ENCODE measurements at regions not wholly inside any gene's neighbourhood (a gene's known extent, or its start where the extent isn't known, plus 50 kb on each side); places are given as distances from the start of the nearest gene placed in this dataset.

- no peak for ATAC-seq
- DNase-seq (ENCODE audit: low spot score) = no peak
Observed at GRCh38 chr5:73395256-73395655, 53.3 kb downstream of the FOXD1 start.

- ATAC-seq (no peak), DNase-seq (ENCODE audit: low spot score) (no peak)
Observed at GRCh38 chr5:73394610-73395009, 54.0 kb downstream of the FOXD1 start.

- ATAC-seq (no peak), DNase-seq (ENCODE audit: low spot score) (no peak)
Observed at GRCh38 chr5:73393611-73394489, 54.7 kb downstream of the FOXD1 start.

GRCh38 chr5:73392775-73393174 is 55.8 kb downstream of the FOXD1 start:
- ATAC-seq (no peak), DNase-seq (ENCODE audit: low spot score) (no peak)

- no peak for DNase-seq (ENCODE audit: low spot score)
- ATAC-seq = no peak
Observed at GRCh38 chr5:73391441-73391881, 57.1 kb downstream of the FOXD1 start.

GRCh38 chr5:73390972-73391371 is 57.6 kb downstream of the FOXD1 start:
- no peak for ATAC-seq
- DNase-seq (ENCODE audit: low spot score) = no peak

GRCh38 chr5:73388740-73389139 is 59.8 kb downstream of the FOXD1 start:
- no peak for DNase-seq (ENCODE audit: low spot score)
- ATAC-seq = no peak

GRCh38 chr5:73388306-73388684 is 60.3 kb downstream of the FOXD1 start:
- ATAC-seq (no peak), DNase-seq (ENCODE audit: low spot score) (no peak)

GRCh38 chr5:73387601-73388305 is 60.8 kb downstream of the FOXD1 start:
- ATAC-seq (no peak), DNase-seq (ENCODE audit: low spot score) (no peak)

GRCh38 chr5:73387149-73387591 is 61.4 kb downstream of the FOXD1 start:
- DNase-seq (ENCODE audit: low spot score) = no peak
- no peak for ATAC-seq

GRCh38 chr5:73384861-73385260 is 63.7 kb downstream of the FOXD1 start:
- DNase-seq (ENCODE audit: low spot score) = no peak
- ATAC-seq = no peak

- no peak for ATAC-seq
- no peak for DNase-seq (ENCODE audit: low spot score)
Observed at GRCh38 chr5:73382401-73382740, 66.2 kb downstream of the FOXD1 start.

- no peak for DNase-seq (ENCODE audit: low spot score)
- peak; percentile 15 for ATAC-seq
Observed at GRCh38 chr5:73381590-73382400, 66.8 kb downstream of the FOXD1 start.

- DNase-seq (ENCODE audit: low spot score) (no peak), ATAC-seq (no peak)
Observed at GRCh38 chr5:73380710-73381589, 67.6 kb downstream of the FOXD1 start.

- no peak for ATAC-seq
- no peak for DNase-seq (ENCODE audit: low spot score)
Observed at GRCh38 chr5:73380041-73380440, 68.5 kb downstream of the FOXD1 start.

- DNase-seq (ENCODE audit: low spot score) = no peak
- no peak for ATAC-seq
Observed at GRCh38 chr5:73379435-73379834, 69.1 kb downstream of the FOXD1 start.

GRCh38 chr5:73378765-73379164 is 69.8 kb downstream of the FOXD1 start:
- no peak for ATAC-seq
- DNase-seq (ENCODE audit: low spot score) = no peak

GRCh38 chr5:73378070-73378469 is 70.5 kb downstream of the FOXD1 start:
- no peak for ATAC-seq

GRCh38 chr5:73376618-73377170 is 71.9 kb downstream of the FOXD1 start:
- ATAC-seq = no peak
- no peak for DNase-seq (ENCODE audit: low spot score)

More at GRCh38 chr5:73378070-73378469, 70.5 kb downstream of the FOXD1 start:
- no peak for DNase-seq (ENCODE audit: low spot score)

GRCh38 chr5:73375949-73376348 is 72.6 kb downstream of the FOXD1 start:
- no peak for ATAC-seq
- DNase-seq (ENCODE audit: low spot score) = no peak
